IMR-90 (cell line): ENCODE measurements at regions not wholly inside any gene's neighbourhood (a gene's known extent, or its start where the extent isn't known, plus 50 kb on each side); places are given as distances from the start of the nearest gene placed in this dataset.

Experiments
- ATAC-seq: fragments of 200-7000 bp; cut with Tn5 transposase; 2 replicates; pipeline ENCODE4 v1.9.1; 2020; ENCODE audit warnings: low read depth, mild to moderate bottlenecking, moderate library complexity
- BruUV-seq: library from RNA; stranded (reverse); fragments of 400-500 nt; replicated peaks from 2 replicates; lab custom pipeline; 2021; lab: Mats Ljungman, UMichigan
- CTCF ChIA-PET: fragments of 300-600 bp; formaldehyde crosslinking; extraction: SDS; loops from one replicate; lab custom pipeline; 2021; ENCODE audit warnings: antibody characterized with exemption; lab: Yijun Ruan, JAX
- POLR2A ChIA-PET: fragments of 300-600 bp; sonication (Branson Sonifier 250); formaldehyde crosslinking; loops from one replicate; lab custom pipeline; 2022; ENCODE audit warnings: antibody characterized with exemption; ENCODE audit not compliant: unreplicated experiment; lab: Charles Lee
- DNase-seq: peaks from one replicate; pipeline ENCODE4 v3.0.0; 2013
- H2AFZ ChIP-seq: replicated peaks from 2 replicates; pipeline ENCODE3; 2013; ENCODE audit warnings: low read length, mild to moderate bottlenecking; ENCODE audit not compliant: poor library complexity
- H2AK5ac ChIP-seq: 2 replicates; pipeline ENCODE4 v1.6.1; 2013; ENCODE audit warnings: low read depth, low read length, inconsistent platforms
- H2AK9ac ChIP-seq: replicated peaks from 2 replicates; pipeline ENCODE3; 2013; ENCODE audit warnings: mild to moderate bottlenecking, low read depth, low read length, moderate library complexity; ENCODE audit not compliant: poor library complexity
- H2BK120ac ChIP-seq: 2 replicates; pipeline ENCODE4 v1.6.1; 2013; ENCODE audit warnings: low read depth, low read length, inconsistent platforms
- H2BK15ac ChIP-seq: 3 replicates; pipeline ENCODE4 v1.6.1; 2013; ENCODE audit warnings: low read depth, low read length, inconsistent platforms
- H2BK20ac ChIP-seq: 2 replicates; pipeline ENCODE4 v1.6.1; 2013; ENCODE audit warnings: low read depth, mild to moderate bottlenecking, inconsistent platforms, low read length, moderate library complexity
- H2BK5ac ChIP-seq: 2 replicates; pipeline ENCODE4 v1.6.1; 2013; ENCODE audit warnings: mild to moderate bottlenecking, low read depth, low read length, inconsistent platforms; ENCODE audit not compliant: poor library complexity, severe bottlenecking
- H3K14ac ChIP-seq: replicated peaks from 2 replicates; pipeline ENCODE4 v1.6.1; 2013; ENCODE audit warnings: low read depth, low read length, inconsistent platforms
- H3K18ac ChIP-seq: 2 replicates; pipeline ENCODE4 v1.6.1; 2013; ENCODE audit warnings: low read depth, low read length, control low read depth
- H3K23ac ChIP-seq: 2 replicates; pipeline ENCODE4 v1.6.1; 2013; ENCODE audit warnings: low read depth, low read length, inconsistent platforms
- H3K27ac ChIP-seq: 2 replicates; pipeline ENCODE4 v1.5.1; 2013; ENCODE audit warnings: mild to moderate bottlenecking, control low read depth, low read length; ENCODE audit not compliant: insufficient read depth
- H3K27me3 ChIP-seq: 2 replicates; pipeline ENCODE4 v1.6.1; 2013; ENCODE audit warnings: low read length; ENCODE audit not compliant: control insufficient read depth, insufficient read depth
- H3K36me3 ChIP-seq: 2 replicates; pipeline ENCODE4 v1.6.1; 2013; ENCODE audit warnings: low read length, mixed read lengths; ENCODE audit not compliant: control insufficient read depth, insufficient read depth
- H3K4ac ChIP-seq: 2 replicates; pipeline ENCODE4 v1.6.1; 2013; ENCODE audit warnings: low read depth, low read length, inconsistent platforms
- H3K4me1 ChIP-seq: 2 replicates; pipeline ENCODE4 v1.6.1; 2013; ENCODE audit warnings: low read length, mixed read lengths; ENCODE audit not compliant: control insufficient read depth, insufficient read depth
- H3K4me2 ChIP-seq: 2 replicates; pipeline ENCODE4 v1.6.1; 2013; ENCODE audit warnings: low read depth, mild to moderate bottlenecking, control low read depth, low read length, moderate library complexity
- H3K4me3 ChIP-seq: 2 replicates; pipeline ENCODE4 v1.5.1; 2013; ENCODE audit warnings: low read depth, mild to moderate bottlenecking, control low read depth, low read length, moderate library complexity; ENCODE audit not compliant: insufficient read depth
- H3K56ac ChIP-seq: 2 replicates; pipeline ENCODE4 v1.6.1; 2013; ENCODE audit warnings: low read length, inconsistent platforms; ENCODE audit not compliant: insufficient read depth; ENCODE audit errors: extremely low read depth
- H3K79me1 ChIP-seq, 2 experiments: 2 replicates each; pipeline ENCODE4 v1.6.1; 2013; ENCODE audit warnings: low read length in 2 of 2, inconsistent platforms in 1 of 2, low read depth in 1 of 2
- H3K9ac ChIP-seq: 2 replicates; pipeline ENCODE4 v1.6.1; 2013; ENCODE audit warnings: low read depth, low read length, control low read depth
- H3K9me1 ChIP-seq: 2 replicates; pipeline ENCODE4 v1.6.1; 2013; ENCODE audit warnings: low read length, inconsistent platforms; ENCODE audit not compliant: insufficient read depth
- H3K9me3 ChIP-seq: 2 replicates; pipeline ENCODE4 v1.6.1; 2013; ENCODE audit warnings: low read length; ENCODE audit not compliant: control insufficient read depth, insufficient read depth
- H4K20me1 ChIP-seq: 2 replicates; pipeline ENCODE4 v1.6.1; 2013; ENCODE audit warnings: low read length, inconsistent platforms; ENCODE audit not compliant: insufficient read depth
- H4K5ac ChIP-seq: 2 replicates; pipeline ENCODE4 v1.6.1; 2013; ENCODE audit warnings: mild to moderate bottlenecking, low read depth, low read length, control low read depth
- H4K8ac ChIP-seq, 2 experiments: 2 replicates each; pipeline ENCODE4 v1.6.1; 2013; ENCODE audit warnings: low read depth in 2 of 2, low read length in 2 of 2, control low read depth in 1 of 2, inconsistent platforms in 1 of 2
- H4K91ac ChIP-seq: 2 replicates; pipeline ENCODE4 v1.6.1; 2013; ENCODE audit warnings: low read depth, low read length, inconsistent platforms; ENCODE audit not compliant: insufficient read depth
- BHLHE40 ChIP-seq: fragments of 150-350 bp; IDR thresholded peaks from 2 replicates; pipeline ENCODE4 v1.6.1; 2016; ENCODE audit warnings: mild to moderate bottlenecking, low read depth, low read length
- CEBPB ChIP-seq: IDR thresholded peaks from 2 replicates; pipeline ENCODE4 v1.6.1; 2012; ENCODE audit warnings: low read depth, low read length, improper control_type of control experiment
- CHD1 ChIP-seq: IDR thresholded peaks from 2 replicates; pipeline ENCODE4 v1.6.1; 2012; ENCODE audit warnings: low read depth, low read length, improper control_type of control experiment
- FOS ChIP-seq: fragments of 150-350 bp; IDR thresholded peaks from 2 replicates; pipeline ENCODE4 v1.6.1; 2016; ENCODE audit warnings: low read depth, low read length
- MAZ ChIP-seq: IDR thresholded peaks from 2 replicates; pipeline ENCODE4 v1.6.1; 2012; ENCODE audit warnings: low read depth, mild to moderate bottlenecking, low read length, improper control_type of control experiment, moderate library complexity, borderline replicate concordance
- MXI1 ChIP-seq: IDR thresholded peaks from 2 replicates; pipeline ENCODE4 v1.6.1; 2012; ENCODE audit warnings: low read depth, mild to moderate bottlenecking, low read length, moderate library complexity, borderline replicate concordance
- NFE2L2 ChIP-seq: fragments of 150-350 bp; IDR thresholded peaks from 2 replicates; pipeline ENCODE4 v1.6.1; 2016; ENCODE audit warnings: low read depth, mild to moderate bottlenecking, low read length
- POLR2A ChIP-seq: IDR thresholded peaks from 2 replicates; pipeline ENCODE4 v1.6.1; 2012; ENCODE audit warnings: mild to moderate bottlenecking, low read depth, low read length
- RAD21 ChIP-seq: IDR thresholded peaks from 2 replicates; pipeline ENCODE4 v1.6.1; 2012; ENCODE audit warnings: low read length, improper control_type of control experiment
- RFX5 ChIP-seq: IDR thresholded peaks from 2 replicates; pipeline ENCODE4 v1.8.0; 2012; ENCODE audit warnings: low read depth, mild to moderate bottlenecking, low read length, moderate library complexity
- dilution Hi-C: fragments of 300-500 bp; cut with HindIII; formaldehyde crosslinking; loops from one replicate; pipeline ENCODE4 v1.14.3; 2018; ENCODE audit warnings: low sequenced_read_pairs; ENCODE audit not compliant: unreplicated experiment
- in situ Hi-C: fragments of 300-500 bp; cut with MboI; formaldehyde crosslinking; loops from 3 replicates; pipeline ENCODE4 v1.14.3; 2019; ENCODE audit warnings: low sequenced_read_pairs, inconsistent platforms, mixed read lengths
- intact Hi-C: fragments of 100-400 bp; cut with micrococcal nuclease; formaldehyde crosslinking; loops from 2 replicates; pipeline ENCODE4 v1.10.0; 2022
- TF ChIP-seq, protein P1 (sequence below): conservative IDR thresholded peaks from 2 replicates; pipeline ENCODE4 v1.5.1; 2012; ENCODE audit warnings: mild to moderate bottlenecking, low read depth, low read length, improper control_type of control experiment
- TF ChIP-seq, protein P2 (sequence below): fragments of 150-350 bp; IDR thresholded peaks from 2 replicates; pipeline ENCODE4 v1.6.1; 2017; ENCODE audit warnings: mild to moderate bottlenecking, antibody characterized with exemption, low read length, low read depth

DNA sequence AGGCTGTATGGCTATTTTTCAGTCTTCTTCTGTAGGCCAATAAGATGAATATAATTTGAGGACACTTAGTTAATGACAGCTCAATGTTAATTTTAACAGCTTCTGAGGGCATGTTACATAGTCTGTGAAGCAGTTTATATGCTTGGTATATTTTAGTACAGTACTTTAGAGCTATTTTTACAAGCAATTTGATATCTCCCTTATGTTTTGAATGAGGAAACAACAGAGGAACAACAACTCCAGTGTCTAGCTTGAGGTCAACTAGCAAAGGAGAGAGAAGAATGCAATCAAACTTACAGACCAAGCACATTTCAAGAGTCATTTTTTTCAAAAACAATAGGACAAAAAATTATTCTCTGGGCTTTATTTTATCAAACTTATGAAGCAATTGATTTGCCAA lies 469.1 kb upstream of the DCN start:
- H2BK15ac ChIP-seq, result no peak overlapping the region
- dilution Hi-C loops (no loop called here), in situ Hi-C loops (no loop called here), intact Hi-C loops (no loop called here)
- H3K4me2 ChIP-seq, result no peak overlapping the region
- no peaks in the 10 kb centered on the region for H3K9me3 ChIP-seq
- H3K4me1 ChIP-seq, result no peaks in the 10 kb centered on the region
- no peaks in the 10 kb centered on the region for H3K9me1 ChIP-seq
- no peaks in the 10 kb centered on the region for H3K79me1 ChIP-seq
- H3K36me3 ChIP-seq, result no peaks in the 10 kb centered on the region
- no peak overlapping the region for H2BK5ac ChIP-seq
- no TSS peak for BruUV-seq
- ATAC-seq (no peak), DNase-seq (no peak)
- no peak overlapping the region for H2AK9ac ChIP-seq
- no peak overlapping the region for H3K18ac ChIP-seq
- no peak overlapping the region for H3K56ac ChIP-seq
- H3K14ac ChIP-seq, result no peak overlapping the region
- H3K27ac ChIP-seq, result no peak overlapping the region
- ChIA-PET POLR2A (no interaction called here), CTCF (no interaction called here)
- H3K4ac ChIP-seq, result no peak overlapping the region
- no peaks in the 10 kb centered on the region for H4K20me1 ChIP-seq
- no peak overlapping the region for H3K9ac ChIP-seq
- no peak overlapping the region for H3K4me3 ChIP-seq
- no peak for TF ChIP-seq POLR2A
- no peak for TF ChIP-seq CEBPB
- TF ChIP-seq RAD21, result no peak
- TF ChIP-seq, protein P1, sequence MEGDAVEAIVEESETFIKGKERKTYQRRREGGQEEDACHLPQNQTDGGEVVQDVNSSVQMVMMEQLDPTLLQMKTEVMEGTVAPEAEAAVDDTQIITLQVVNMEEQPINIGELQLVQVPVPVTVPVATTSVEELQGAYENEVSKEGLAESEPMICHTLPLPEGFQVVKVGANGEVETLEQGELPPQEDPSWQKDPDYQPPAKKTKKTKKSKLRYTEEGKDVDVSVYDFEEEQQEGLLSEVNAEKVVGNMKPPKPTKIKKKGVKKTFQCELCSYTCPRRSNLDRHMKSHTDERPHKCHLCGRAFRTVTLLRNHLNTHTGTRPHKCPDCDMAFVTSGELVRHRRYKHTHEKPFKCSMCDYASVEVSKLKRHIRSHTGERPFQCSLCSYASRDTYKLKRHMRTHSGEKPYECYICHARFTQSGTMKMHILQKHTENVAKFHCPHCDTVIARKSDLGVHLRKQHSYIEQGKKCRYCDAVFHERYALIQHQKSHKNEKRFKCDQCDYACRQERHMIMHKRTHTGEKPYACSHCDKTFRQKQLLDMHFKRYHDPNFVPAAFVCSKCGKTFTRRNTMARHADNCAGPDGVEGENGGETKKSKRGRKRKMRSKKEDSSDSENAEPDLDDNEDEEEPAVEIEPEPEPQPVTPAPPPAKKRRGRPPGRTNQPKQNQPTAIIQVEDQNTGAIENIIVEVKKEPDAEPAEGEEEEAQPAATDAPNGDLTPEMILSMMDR, result no peak
- TF ChIP-seq MXI1, result no peak
- no peak for TF ChIP-seq NFE2L2
- TF ChIP-seq MAZ, result no peak
- TF ChIP-seq, protein P2, sequence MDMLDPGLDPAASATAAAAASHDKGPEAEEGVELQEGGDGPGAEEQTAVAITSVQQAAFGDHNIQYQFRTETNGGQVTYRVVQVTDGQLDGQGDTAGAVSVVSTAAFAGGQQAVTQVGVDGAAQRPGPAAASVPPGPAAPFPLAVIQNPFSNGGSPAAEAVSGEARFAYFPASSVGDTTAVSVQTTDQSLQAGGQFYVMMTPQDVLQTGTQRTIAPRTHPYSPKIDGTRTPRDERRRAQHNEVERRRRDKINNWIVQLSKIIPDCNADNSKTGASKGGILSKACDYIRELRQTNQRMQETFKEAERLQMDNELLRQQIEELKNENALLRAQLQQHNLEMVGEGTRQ, result no peak
- TF ChIP-seq RFX5, result no peak
- TF ChIP-seq FOS, result no peak
- TF ChIP-seq BHLHE40, result no peak
- TF ChIP-seq CHD1, result no peak
- no peaks in the 10 kb centered on the region; the same call in 1 of the 2 replicates for H3K27me3 ChIP-seq
- no peak overlapping the region for H4K5ac ChIP-seq
- no peak overlapping the region for H4K8ac ChIP-seq
- H2AK5ac ChIP-seq, result no peak overlapping the region
- H2AFZ ChIP-seq, result no peak overlapping the region
- H3K23ac ChIP-seq, result no peak overlapping the region
- no peak overlapping the region for H2BK120ac ChIP-seq
- no peak overlapping the region for H2BK20ac ChIP-seq
- H4K91ac ChIP-seq, result no peak overlapping the region
